KBM-7 (cell line): ENCODE measurements at regions not wholly inside any gene's neighbourhood (a gene's known extent, or its start where the extent isn't known, plus 50 kb on each side); places are given as distances from the start of the nearest gene placed in this dataset.

Experiments used
- DNase-seq: peaks from one replicate; pipeline ENCODE4 v3.0.0-alpha.2; 2015
- in situ Hi-C: fragments of 300-500 bp; cut with MboI; formaldehyde crosslinking; loops from 2 replicates; pipeline ENCODE4 v1.14.3; 2020; ENCODE audit warnings: low sequenced_read_pairs, low pct_unique_long_range_greater_than_20kb, mixed read lengths

DNA sequence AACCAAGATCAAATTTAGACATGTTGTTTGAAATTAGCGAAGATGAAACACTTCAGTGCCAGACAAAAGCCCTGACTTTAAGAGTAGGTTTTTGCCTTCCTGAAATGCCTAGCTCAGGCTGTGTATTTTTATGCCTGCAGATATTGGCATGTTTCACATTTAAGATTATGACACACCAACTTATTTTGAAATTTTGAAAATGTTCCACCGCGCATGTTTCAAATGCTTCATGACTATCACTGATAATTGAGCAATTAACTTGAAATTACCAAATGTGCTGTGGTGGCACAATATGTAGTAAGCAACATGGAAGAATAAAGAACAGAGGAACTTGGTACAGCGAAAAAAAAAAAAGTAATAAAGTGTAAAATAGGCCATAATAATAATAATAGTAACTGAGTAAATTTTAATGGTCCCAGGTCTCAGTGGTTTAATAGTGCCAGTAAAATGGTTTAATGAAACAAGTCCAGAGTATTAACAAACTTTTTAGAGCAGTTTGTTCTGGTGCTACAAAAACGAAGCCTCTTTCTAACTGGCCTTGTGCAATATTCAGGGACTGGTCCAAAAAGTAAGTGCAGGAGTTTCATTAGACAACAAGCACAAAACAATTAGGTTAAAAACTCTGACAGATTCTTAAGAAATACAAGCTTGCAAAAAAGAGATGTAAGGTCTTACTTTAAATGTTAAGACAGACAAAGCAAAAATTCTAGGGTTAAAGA is 112.5 kb upstream of the SOX6 start:
- in situ Hi-C loops = no loop called here
- DNase-seq = no peak

DNA sequence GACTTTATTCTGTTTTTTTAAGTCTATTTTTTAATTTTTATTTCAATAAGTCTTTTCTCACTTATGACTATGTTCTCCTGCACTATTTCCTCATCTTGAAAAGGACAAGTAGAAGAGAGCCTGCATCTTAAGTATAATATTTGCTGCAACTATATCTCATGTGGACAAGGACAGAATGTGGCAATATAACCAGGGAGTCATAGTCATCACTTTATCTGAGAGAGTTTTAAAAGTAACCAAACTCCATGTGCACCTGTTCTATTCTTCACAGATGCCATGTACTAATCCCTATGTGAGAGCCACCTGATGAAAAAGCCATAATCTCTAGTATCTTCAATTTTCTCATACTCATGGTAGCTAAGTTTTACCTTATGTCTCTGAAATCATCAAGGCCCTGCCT is 104.2 kb upstream of the SOX6 start:
- in situ Hi-C loops = no loop called here

DNA sequence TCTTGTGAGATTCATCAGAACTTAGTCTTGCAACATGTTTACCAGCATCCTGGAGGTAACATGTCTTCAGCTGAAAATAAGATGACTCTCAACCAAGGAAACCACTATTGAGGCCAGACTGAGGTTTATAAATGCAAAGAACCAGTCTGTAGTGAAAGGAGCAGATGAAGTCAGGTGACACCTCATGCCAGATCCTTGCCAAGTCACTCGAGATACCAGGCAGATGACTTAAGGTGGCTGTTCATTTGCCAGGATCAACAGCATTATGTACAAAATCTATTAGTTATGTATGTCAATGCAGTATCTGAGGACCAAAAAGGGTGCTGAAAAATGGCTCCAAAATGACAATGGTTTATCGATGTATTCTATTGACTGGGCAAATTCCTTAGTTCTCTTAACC is 100.0 kb upstream of the SOX6 start:
- no peak for DNase-seq
- in situ Hi-C loops = no loop called here

More for the DNA sequence above, 104.2 kb upstream of the SOX6 start:
- no peak for DNase-seq

DNA sequence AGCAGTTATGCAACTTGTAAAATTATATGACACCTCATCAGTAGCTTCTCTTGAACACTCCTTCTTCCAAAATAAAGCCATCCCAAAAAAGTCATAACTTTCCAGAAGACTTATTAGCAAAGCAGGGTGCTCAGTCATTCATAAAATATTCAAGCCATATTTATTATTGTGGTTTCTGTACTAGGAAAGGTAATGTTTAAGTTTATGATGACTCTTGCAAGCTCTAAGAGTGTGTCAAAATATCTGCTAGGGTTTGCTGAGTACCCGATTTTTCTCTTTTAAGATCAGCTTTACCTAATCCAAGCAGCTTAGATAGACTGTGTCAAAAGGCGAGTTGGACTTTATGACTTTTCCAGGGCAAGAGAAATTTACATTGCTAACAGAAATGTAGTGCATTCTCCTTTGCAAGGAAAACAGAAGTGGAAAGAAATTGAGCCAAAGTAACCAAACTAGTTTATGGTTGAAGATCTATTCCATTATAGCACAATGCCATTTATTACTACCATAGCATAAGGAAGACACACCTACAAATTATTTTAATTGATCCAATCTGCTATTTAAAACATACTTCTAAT is 98.0 kb upstream of the SOX6 start:
- in situ Hi-C loops = no loop called here
- DNase-seq = no peak

DNA sequence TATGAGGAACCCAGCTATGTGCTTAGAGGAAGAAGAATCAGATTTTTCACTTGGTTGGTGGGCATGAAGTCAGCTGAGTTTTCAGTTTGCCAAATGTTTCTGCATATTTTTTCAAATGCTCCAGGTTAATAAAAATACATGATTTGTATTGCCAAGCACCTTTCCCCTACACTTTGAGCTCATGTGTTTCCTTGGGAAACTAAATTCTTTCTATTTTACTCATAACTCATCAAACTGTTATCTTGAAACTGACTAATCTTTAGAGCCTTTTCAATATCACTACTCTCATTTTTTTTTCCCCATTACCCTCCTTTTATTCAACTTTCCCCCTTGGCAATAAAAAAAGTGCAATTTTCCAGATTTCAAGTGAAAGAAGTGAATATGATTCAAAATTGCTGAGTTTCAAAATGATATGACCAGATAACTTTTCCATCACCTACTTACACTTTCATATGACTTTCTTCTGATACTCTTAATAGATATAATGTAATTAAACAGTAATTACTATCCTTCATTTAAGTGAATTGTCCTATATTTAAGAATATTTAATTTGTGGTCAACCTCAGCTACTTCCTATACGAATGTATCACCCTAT is 91.9 kb upstream of the SOX6 start:
- DNase-seq = no peak
- in situ Hi-C loops = no loop called here

DNA sequence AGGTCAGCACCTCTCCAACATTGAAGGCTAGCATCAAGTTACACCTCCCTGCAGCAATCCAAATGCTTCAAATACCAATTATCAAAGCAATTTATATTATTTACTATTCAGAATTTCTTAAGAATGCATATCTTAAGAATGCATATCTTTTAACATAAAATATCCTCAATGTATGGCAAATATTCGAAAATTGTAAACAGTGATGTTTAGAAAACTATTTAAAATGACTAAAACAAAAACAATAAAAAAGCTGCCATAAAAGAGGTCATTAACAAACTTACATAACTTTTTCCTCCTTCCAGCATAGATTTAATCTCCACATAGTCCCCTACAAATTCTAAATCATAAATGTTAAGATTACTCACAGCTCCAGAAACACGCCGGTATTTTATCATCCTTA is 85.1 kb upstream of the SOX6 start:
- in situ Hi-C loops = no loop called here
- DNase-seq = no peak

DNA sequence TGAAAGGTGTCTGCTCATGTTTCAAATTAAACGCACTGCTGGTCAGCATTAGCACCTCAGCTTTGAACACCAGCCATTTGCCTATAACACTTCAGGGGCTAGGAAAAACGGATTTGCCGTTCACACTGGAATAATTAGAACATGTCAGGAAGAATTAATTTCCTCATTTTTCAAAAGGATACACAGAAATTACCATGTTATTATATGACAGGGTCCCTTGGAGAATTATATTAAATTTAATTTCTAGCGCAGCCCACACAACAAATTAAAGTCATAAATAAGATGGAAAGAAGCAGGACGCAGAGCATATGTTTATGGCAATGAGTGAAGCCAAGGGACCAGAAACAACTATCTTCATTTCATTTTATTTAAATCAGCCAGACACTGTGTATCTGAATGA is 83.8 kb upstream of the SOX6 start:
- DNase-seq = no peak
- in situ Hi-C loops = no loop called here

DNA sequence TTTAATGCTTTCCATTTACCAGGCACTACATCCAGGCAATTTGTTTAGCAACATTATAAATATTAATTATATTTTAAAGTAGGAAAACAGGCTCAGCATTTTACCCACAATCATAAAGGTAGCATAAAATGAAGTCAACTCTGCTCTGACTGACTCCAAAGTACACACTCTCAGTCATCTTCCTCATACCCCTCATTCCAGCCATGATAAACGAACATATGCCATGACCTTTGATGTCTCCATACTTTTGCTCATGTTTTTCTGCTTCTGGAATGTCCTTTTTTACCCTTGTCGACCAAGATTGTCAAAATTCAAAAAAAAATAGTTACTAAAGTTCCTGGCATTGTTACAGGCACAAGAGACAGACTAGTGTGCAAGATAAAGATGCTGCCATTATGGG is 77.7 kb upstream of the SOX6 start:
- DNase-seq = no peak
- in situ Hi-C loops = no loop called here

DNA sequence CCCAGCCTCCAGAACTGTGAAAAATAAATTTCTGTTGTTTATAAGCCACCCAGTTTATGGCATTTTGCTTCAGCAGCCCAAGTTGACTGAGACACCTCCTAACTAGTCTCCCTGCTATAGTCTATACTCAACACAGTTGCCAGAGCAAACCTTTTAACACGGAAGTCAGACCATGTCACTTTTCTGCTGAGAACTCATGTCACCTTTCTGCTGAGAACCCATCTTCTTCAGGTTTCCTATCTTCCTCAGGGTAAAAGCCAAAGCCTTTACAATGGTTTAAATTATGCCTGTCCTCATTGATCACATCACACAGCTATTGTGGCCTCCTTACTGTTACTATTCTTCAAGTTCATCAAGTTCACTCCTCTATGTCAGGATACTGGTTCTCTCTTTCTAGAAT is 74.3 kb upstream of the SOX6 start:
- DNase-seq = no peak
- in situ Hi-C loops = no loop called here

DNA sequence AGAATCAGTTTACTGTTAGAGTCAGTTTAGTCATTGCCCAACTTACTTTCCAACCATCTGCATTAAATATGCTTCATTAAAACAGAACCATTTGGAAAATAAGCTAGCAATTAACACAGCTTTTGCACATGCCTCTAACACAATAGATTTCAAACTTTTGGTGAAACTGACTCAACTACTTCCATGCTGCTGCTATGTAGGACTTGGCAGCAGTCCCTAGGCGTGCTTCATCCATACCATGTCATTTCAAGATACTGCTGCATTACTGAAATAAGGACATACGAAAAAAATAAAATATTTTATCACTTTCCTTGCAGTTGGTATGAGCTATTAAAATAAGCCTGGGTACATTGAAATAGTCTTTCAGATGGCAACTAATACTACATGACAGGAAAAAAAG is 65.5 kb upstream of the SOX6 start:
- in situ Hi-C loops = no loop called here
- DNase-seq = no peak

DNA sequence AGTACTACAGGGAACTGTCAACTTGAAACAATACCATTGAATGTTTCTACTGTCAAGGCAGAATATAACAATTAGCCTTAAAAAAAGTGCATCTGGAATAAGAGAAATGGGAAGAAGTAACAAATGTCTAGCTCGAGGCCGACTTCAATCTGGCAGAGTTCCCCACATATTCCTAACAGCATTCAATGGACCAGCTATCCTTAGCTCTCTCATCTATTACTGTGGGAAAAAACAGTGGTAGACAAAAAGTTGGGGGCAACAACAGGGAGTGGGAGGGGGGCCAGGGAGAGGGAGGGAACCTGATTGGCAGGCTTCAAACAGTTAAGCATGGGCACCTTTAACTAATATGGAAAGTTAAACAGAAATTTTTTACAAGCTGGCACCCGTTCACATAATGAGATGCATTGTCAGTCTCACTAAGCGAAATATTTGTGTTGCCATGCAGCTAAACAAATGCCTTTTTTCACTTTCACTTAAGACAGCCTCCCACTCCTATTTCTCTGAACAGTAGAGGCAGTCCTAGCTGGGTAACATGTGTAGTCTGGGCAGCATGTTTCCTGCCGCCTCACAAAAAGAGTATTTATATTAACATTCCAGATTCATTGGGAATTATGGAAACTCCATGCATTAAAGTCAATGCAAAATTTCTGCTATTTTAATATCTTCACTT is 62.2 kb upstream of the SOX6 start:
- DNase-seq = no peak
- in situ Hi-C loops = no loop called here

DNA sequence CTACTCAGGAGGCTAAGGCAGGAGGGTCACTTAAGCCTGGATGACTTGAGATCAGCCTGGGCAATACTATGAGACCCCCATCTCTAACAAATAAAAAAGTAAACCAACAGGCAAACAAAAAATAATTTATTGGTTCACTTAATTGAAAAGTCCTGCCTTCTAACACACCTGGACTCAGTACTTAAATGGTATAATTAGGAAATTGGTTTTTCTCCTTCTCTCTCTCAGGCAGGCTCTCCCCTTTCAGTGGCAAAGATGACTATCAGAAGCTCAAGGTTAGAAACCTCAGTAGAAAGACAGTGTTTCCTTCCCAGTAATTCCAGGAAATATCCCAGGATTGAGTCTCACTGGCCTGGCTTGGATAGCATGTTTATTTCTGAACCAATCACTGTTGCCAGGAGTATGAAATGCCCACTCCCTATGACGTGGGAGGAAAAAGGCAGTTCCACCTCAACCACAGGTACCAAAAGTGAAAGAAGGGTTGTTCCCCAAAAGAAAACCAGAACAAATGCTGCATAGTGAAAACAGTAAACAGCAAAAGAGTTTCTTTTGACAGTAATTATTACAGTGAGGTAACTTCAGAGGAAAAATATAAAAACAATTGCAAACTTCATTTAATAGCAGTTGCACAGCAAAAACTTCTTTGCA is 56.3 kb upstream of the SOX6 start:
- in situ Hi-C loops = no loop called here
- no peak for DNase-seq

DNA sequence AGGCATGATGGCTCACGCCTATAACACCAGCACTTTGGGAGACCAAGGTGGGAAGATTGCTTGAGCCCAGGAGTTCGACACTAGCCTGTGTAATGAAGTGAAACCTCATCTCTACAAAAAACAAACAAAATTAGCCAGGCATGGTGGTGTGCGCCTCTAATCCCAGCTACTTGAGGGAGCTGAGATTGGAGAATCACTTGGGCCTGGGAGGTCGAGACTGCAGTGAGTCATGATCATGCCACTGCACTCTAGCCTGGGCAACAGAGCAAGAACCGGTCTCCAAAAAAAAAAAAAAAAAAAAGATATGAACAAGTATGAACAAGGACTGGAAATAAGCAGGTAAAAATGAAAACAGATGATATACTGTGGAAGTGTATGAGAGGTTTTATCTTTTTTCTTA is 54.1 kb upstream of the SOX6 start:
- in situ Hi-C loops = no loop called here
- no peak for DNase-seq

DNA sequence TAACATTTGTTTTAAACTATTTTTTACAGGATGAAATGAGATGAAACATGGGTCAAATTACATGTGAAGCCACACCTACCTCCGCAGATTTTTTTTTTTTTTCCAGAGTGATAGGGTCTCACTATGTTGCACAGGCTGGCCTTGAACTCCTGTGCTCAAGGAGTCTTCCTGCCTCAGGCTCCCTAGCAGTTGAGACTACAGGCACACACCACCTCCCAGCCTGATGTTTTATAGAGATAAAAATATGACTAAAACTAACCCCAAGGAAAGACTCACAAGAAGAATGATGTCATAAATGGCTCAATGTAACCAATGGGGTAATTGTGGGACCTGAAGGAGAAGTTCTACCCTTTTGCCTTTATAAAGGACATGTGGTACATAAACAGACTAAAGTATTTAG is 52.3 kb upstream of the SOX6 start:
- DNase-seq = no peak
- in situ Hi-C loops = no loop called here

DNA sequence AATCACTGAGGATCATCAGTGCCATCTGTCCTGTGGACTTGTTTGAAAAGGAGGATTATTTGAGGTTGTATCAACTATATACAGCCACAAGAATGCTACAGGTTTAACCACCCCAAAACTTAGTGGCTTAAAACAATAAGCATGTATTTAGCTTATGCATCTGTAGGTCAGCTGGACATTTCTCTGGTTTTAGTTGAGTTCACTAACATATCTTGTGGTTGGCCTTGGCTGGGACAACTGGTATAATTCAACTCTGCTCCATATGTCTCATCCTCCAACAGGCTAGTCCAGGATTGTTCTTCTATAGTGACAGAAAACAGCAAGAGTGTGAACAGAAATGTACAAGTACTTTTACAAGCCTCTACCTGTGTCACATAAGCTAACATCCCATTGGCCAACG is 49.9 kb upstream of the SOX6 start:
- no peak for DNase-seq
- in situ Hi-C loops = no loop called here
